IgD-negative memory B cell (primary cell): ENCODE measurements at regions not wholly inside any gene's neighbourhood (a gene's known extent, or its start where the extent isn't known, plus 50 kb on each side); places are given as distances from the start of the nearest gene placed in this dataset.
"Not testable (repeated sequence)": the region's sequence is repeated elsewhere in the genome, so short reads cannot be mapped to it uniquely, and the experiment has no call there.

Source experiments
- H3K27ac Mint-ChIP-seq, 3 donors: one replicate each; pipeline ENCODE4 v1.8.0; 2020 to 2022; ENCODE audit warnings: mild to moderate bottlenecking in 3 of 3, mixed read lengths in 3 of 3, moderate library complexity in 1 of 3
- H3K27me3 Mint-ChIP-seq: one replicate; pipeline ENCODE4 v1.8.0; 2021; ENCODE audit warnings: mixed read lengths
- H3K36me3 Mint-ChIP-seq: one replicate; pipeline ENCODE4 v1.8.0; 2020; ENCODE audit warnings: mild to moderate bottlenecking, mixed read lengths
- H3K4me1 Mint-ChIP-seq, 3 donors: one replicate each; pipeline ENCODE4 v1.8.0; 2020 to 2022; ENCODE audit warnings: mixed read lengths in 3 of 3, mild to moderate bottlenecking in 1 of 3
- H3K4me3 Mint-ChIP-seq, 4 donors: one replicate each; pipeline ENCODE4 v1.8.0; 2020 to 2022; ENCODE audit warnings: mild to moderate bottlenecking in 4 of 4, mixed read lengths in 4 of 4, moderate library complexity in 3 of 4
- H3K9me3 Mint-ChIP-seq, 3 donors: one replicate each; pipeline ENCODE4 v1.8.0; 2020 to 2021; ENCODE audit warnings: mixed read lengths in 3 of 3, mild to moderate bottlenecking in 1 of 3

- H3K27me3 Mint-ChIP-seq: no peaks in the 10 kb centered on the region
- no peaks in the 10 kb centered on the region for H3K4me1 Mint-ChIP-seq
- no peaks in the 10 kb centered on the region for H3K9me3 Mint-ChIP-seq
- H3K4me3 Mint-ChIP-seq: no peak overlapping the region
- H3K27ac Mint-ChIP-seq: no peak overlapping the region
- H3K36me3 Mint-ChIP-seq: no peaks in the 10 kb centered on the region
These were observed 837.5 kb downstream of the MCTP2 start for GRCh38 chr15:95068701-95069521.

DNA sequence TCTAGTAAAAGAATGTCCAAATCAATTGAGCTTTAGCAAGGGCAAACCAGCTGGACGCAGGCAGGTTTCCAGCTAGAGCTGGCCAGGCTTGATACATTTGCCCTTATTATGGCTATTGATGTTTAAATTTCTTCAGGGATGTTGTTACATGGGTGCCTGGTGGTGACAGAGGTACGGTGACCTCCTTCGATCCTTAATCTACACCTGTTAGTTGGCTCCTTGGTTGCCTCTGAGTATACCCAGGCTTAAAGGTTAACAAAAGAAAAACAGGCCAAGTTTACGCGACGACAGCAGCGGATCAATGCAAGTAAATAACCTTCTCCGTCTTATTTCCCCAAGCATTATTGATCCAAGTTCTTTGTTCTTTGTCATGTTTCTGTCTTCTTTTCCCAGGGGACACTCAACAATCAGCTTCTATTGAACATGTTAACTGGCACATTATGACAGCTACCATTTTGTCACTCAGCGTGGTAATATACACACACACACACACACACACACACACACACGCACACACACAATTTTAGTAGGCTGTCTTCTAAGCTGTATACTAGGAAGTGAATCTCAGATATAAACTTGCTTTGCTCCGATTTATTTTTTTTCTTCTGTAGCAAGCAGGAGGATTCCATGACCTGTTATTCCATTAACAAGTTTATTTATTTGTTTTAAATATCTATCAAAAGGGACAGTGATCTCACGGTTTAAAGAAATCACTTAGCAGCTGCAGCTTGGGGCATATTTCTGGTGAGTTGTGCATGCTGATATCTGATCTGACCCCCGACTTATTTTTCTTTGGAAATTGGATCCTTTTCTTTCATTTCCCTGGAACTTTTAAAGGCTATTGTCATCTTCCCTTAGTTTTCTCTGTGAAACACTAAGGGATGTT lies 844.7 kb downstream of the MCTP2 start:
- Mint-ChIP-seq H3K4me3 (no peak overlapping the region), H3K9me3 (peaks cover 3 to 9% (median 3%) of the 10 kb centered on the region in 3 donors), H3K36me3 (no peaks in the 10 kb centered on the region), H3K4me1 (no peaks in the 10 kb centered on the region), H3K27me3 (no peaks in the 10 kb centered on the region), H3K27ac (no peak overlapping the region)

- Mint-ChIP-seq H3K27ac (no peak overlapping the region), H3K27me3 (no peaks in the 10 kb centered on the region), H3K4me1 (no peaks in the 10 kb centered on the region), H3K36me3 (no peaks in the 10 kb centered on the region), H3K4me3 (no peak overlapping the region), H3K9me3 (peaks cover 3 to 9% (median 3%) of the 10 kb centered on the region in 3 donors)
These were observed 845.3 kb downstream of the MCTP2 start for GRCh38 chr15:95076678-95076990.

- H3K9me3 Mint-ChIP-seq: peaks cover 3 to 9% (median 3%) of the 10 kb centered on the region in 3 donors
- H3K27ac Mint-ChIP-seq: no peak overlapping the region
- no peaks in the 10 kb centered on the region for H3K36me3 Mint-ChIP-seq
- H3K4me1 Mint-ChIP-seq: no peaks in the 10 kb centered on the region
- no peaks in the 10 kb centered on the region for H3K27me3 Mint-ChIP-seq
- no peak overlapping the region for H3K4me3 Mint-ChIP-seq
These were observed 846.6 kb downstream of the MCTP2 start for GRCh38 chr15:95078003-95078402.

- H3K36me3 Mint-ChIP-seq, H3K9me3 Mint-ChIP-seq, H3K27me3 Mint-ChIP-seq, H3K4me1 Mint-ChIP-seq, H3K27ac Mint-ChIP-seq, H3K4me3 Mint-ChIP-seq: not testable (repeated sequence)
These were observed 848.9 kb downstream of the MCTP2 start for GRCh38 chr15:95080228-95080627.

DNA sequence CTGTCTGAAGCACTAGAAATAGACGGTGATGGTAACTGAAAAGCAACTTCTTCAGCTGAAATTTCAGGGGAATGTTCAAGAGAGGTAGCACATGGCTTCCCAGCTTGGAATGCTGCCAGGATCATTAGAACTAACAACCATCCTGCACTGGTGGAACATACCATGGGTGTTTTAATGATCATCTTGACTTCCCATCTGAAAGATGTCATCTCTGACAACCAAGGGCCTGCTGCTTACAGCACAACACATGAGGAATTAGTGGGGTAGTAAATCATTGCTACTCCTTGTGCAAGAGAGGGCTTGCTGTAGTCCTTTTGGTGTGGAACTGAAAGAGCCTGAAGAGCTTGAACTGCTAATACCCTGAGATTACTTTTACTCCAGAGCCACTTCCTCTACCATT lies 853.7 kb downstream of the MCTP2 start:
- Mint-ChIP-seq H3K27ac (no peak overlapping the region), H3K27me3 (no peaks in the 10 kb centered on the region)

DNA sequence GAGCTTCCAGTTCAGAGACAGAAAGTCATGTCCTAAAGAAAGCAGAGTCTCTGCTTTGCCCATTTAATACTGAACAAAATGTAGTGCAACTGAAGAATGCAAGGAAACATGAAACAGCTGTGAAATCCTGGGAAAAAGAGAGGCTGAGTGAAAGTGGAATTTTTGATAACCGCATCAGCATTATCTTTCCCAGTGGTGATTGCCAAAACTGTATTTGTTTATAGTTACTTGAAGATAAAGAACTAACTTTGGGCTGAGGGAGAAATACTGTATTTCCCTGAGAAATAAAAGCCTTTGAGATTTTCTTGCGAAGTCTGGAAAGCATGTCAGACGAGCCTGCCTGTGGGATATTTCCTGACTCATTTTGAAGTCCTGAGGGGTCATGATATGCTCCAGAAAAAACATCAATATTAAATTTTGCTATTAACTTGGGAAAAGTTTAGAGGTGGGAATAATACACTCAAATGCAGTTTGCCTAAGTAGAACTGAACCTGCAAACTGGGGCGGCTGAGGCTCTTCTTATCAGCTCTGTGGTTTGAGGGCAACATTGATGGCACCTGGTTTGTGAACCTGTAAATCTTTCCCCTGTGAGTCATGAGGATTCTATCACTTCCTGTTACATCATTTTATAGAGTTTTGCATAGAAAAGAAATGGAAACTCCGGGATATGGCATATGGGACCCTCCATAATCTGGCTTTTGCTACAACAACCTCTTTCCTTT lies 855.3 kb downstream of the MCTP2 start:
- Mint-ChIP-seq H3K27me3 (no peaks in the 10 kb centered on the region), H3K4me3 (no peak overlapping the region), H3K4me1 (no peaks in the 10 kb centered on the region), H3K36me3 (no peaks in the 10 kb centered on the region), H3K9me3 (peaks cover 2 to 4% (median 4%) of the 10 kb centered on the region in 3 donors), H3K27ac (no peak overlapping the region)

More for the DNA sequence above, 853.7 kb downstream of the MCTP2 start:
- H3K9me3 Mint-ChIP-seq: peaks cover 2 to 6% (median 4%) of the 10 kb centered on the region in 3 donors
- H3K4me3 Mint-ChIP-seq: no peak overlapping the region
- H3K4me1 Mint-ChIP-seq: no peaks in the 10 kb centered on the region
- no peaks in the 10 kb centered on the region for H3K36me3 Mint-ChIP-seq

DNA sequence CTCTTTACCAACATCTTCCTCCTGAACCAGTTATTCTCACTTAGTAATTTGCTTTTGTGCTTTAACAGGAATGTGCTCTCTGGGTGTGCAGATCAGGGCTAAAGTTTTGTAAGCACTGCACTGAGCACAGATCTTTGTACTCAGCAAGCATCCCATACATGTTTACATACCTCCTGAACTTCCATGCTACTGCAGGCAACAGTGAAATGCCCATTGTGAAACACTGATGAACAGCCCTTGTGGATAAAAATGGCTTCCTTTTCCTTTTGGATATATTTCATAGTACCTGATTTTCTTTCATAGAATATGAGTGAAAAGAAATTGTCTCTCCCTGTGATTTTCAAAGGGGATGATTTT lies 855.9 kb downstream of the MCTP2 start:
- H3K27me3 Mint-ChIP-seq: no peaks in the 10 kb centered on the region
- no peaks in the 10 kb centered on the region for H3K4me1 Mint-ChIP-seq
- peaks cover 2 to 4% (median 4%) of the 10 kb centered on the region in 3 donors for H3K9me3 Mint-ChIP-seq

GRCh38 chr15:95091444-95091843 lies 860.1 kb downstream of the MCTP2 start:
- H3K9me3 Mint-ChIP-seq: peaks cover 2 to 6% (median 4%) of the 10 kb centered on the region in 3 donors
- no peak overlapping the region for H3K27ac Mint-ChIP-seq
- no peaks in the 10 kb centered on the region for H3K36me3 Mint-ChIP-seq
- no peaks in the 10 kb centered on the region for H3K27me3 Mint-ChIP-seq
- H3K4me3 Mint-ChIP-seq: no peak overlapping the region
- no peaks in the 10 kb centered on the region for H3K4me1 Mint-ChIP-seq

More for the DNA sequence above, 855.9 kb downstream of the MCTP2 start:
- Mint-ChIP-seq H3K4me3 (no peak overlapping the region), H3K27ac (no peak overlapping the region), H3K36me3 (no peaks in the 10 kb centered on the region)

DNA sequence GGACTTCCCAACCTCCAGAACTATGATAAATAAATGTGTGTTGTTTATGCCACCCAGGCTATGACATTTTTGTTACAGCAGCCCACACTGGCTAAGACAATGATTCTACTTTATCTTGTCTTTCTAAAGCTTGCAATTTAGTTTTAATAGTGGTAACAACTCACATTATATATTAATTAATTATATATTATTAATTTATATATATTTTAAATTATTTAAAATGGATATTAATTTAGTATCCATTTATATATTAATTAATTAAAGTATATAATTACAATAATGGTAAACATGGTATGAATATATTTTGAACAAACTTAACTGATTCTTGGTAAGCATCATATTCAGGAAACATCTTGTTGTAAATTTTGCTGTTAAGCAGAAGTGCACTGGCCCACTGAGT lies 863.9 kb downstream of the MCTP2 start:
- H3K27ac Mint-ChIP-seq: no peak overlapping the region
- H3K4me1 Mint-ChIP-seq: no peaks in the 10 kb centered on the region
- no peaks in the 10 kb centered on the region for H3K27me3 Mint-ChIP-seq
- no peak overlapping the region for H3K4me3 Mint-ChIP-seq
- no peaks in the 10 kb centered on the region for H3K36me3 Mint-ChIP-seq
- H3K9me3 Mint-ChIP-seq: peaks cover 2 to 5% (median 2%) of the 10 kb centered on the region in 3 donors

DNA sequence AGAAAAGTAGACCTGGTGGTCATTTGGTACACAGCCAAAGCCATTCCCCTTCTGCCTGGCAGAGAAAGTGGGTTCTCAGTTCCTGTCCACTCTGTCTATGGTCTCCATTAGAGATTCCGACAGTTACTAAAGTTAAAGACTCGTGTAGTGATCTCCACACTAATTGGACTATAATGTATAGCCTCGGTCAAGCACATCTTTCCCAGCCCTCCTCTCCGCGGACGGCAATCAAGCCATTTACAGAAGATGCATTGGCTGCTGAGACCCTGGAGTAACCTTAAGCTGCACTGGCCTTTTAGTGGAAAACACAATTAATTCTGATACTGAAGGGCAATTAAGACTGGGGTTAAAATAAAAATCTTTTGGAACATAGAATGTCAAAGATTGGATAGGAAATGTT lies 865.3 kb downstream of the MCTP2 start:
- Mint-ChIP-seq H3K36me3 (no peaks in the 10 kb centered on the region), H3K9me3 (peaks cover 2 to 15% (median 2%) of the 10 kb centered on the region in 3 donors), H3K27ac (no peak overlapping the region), H3K4me3 (no peak overlapping the region), H3K4me1 (no peaks in the 10 kb centered on the region), H3K27me3 (no peaks in the 10 kb centered on the region)

- H3K27me3 Mint-ChIP-seq: no peaks in the 10 kb centered on the region
- H3K4me3 Mint-ChIP-seq: no peak overlapping the region
- no peak overlapping the region for H3K27ac Mint-ChIP-seq
- no peaks in the 10 kb centered on the region for H3K36me3 Mint-ChIP-seq
- H3K9me3 Mint-ChIP-seq: peaks cover under 1 to 15% (median 2%) of the 10 kb centered on the region in 3 donors
- H3K4me1 Mint-ChIP-seq: no peaks in the 10 kb centered on the region
These were observed 866.0 kb downstream of the MCTP2 start for GRCh38 chr15:95097361-95097760.

DNA sequence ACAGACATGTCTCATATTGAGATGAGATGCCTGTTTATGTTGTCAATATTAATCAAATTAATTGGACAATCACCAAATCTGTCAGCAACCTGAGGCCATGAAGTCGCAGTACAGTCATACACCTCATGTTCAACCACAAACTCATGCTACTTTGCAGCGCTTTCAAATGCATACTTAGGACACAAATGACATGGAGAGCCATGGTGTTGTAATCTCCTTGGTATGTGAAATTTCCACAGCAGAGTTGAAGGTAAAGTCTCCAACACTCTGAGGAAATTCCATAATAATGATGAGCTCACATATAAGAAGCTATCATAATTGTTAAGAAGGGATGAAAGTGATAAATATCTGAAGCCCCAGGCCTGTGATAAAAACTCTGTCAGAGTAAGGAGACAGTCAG lies 873.9 kb downstream of the MCTP2 start:
- Mint-ChIP-seq H3K36me3 (no peaks in the 10 kb centered on the region), H3K27me3 (no peaks in the 10 kb centered on the region), H3K4me1 (no peaks in the 10 kb centered on the region), H3K27ac (no peak overlapping the region), H3K9me3 (peaks cover 2 to 14% (median 4%) of the 10 kb centered on the region in 3 donors), H3K4me3 (no peak overlapping the region)

DNA sequence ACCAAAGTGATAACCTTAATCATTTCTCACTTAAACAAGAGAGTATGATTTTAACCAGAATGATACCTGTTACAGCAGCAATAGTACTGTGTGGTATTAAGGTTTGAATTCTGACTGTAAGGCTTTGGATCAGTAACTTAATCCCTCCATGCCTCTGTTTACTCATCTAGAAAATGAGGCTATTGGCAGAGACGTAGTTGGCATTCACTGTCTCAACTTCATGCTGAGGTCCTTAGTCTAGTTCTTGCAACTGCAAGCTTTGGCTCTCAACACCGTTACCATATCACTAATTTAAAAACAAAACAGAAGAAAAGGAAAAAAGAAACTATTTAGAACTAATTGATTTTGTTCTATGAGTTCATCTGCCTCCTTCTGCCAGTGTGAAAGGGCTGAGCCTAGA lies 875.4 kb downstream of the MCTP2 start:
- Mint-ChIP-seq H3K27me3 (no peaks in the 10 kb centered on the region), H3K4me1 (no peaks in the 10 kb centered on the region), H3K27ac (no peak overlapping the region), H3K9me3 (peaks cover 2 to 4% (median 4%) of the 10 kb centered on the region in 3 donors), H3K36me3 (no peaks in the 10 kb centered on the region), H3K4me3 (no peak overlapping the region)

DNA sequence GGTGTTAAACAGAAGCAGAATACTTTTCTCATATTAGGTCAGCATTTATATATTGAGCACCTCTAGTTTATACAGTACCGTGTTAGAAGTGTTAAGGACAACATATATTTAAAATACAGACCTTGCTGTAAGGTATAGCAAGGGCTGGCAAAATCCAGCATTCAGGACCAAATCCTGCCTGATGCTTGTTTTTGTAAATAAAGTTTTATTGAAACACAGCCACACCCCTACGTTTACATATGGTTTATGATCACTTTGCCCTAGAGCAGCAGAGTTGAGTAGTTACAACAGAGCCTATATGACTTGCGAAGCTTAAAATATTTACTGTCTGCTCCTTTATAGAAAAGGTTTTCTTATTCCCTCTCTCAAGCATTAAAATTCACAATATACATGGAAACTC lies 877.3 kb downstream of the MCTP2 start:
- H3K4me3 Mint-ChIP-seq: no peak overlapping the region
- H3K27ac Mint-ChIP-seq: no peak overlapping the region
- no peaks in the 10 kb centered on the region for H3K36me3 Mint-ChIP-seq
- no peaks in the 10 kb centered on the region for H3K27me3 Mint-ChIP-seq
- peaks cover 2 to 4% (median 4%) of the 10 kb centered on the region in 3 donors for H3K9me3 Mint-ChIP-seq
- no peaks in the 10 kb centered on the region for H3K4me1 Mint-ChIP-seq
